HepG2 (cell line): ENCODE measurements at regions not wholly inside any gene's neighbourhood (a gene's known extent, or its start where the extent isn't known, plus 50 kb on each side); places are given as distances from the start of the nearest gene placed in this dataset.

Experiments
- ATAC-seq: fragments of 200-7000 bp; cut with Tn5 transposase; 3 replicates; pipeline ENCODE4 v1.9.1; 2020; ENCODE audit warnings: mild to moderate bottlenecking, moderate library complexity
- BruUV-seq: library from RNA; stranded (reverse); fragments of 400-500 nt; replicated peaks from 2 replicates; lab custom pipeline; 2021; lab: Mats Ljungman, UMichigan
- CTCF ChIA-PET: fragments of 300-600 bp; formaldehyde crosslinking; extraction: SDS; loops from one replicate; lab custom pipeline; 2021; ENCODE audit warnings: low total read pairs, inconsistent platforms, low intra/inter-chr PET ratio; lab: Yijun Ruan, JAX
- POLR2A ChIA-PET: fragments of 350-600 bp; sonication (Branson Sonifier 250); formaldehyde crosslinking; loops from one replicate; lab custom pipeline; 2020; ENCODE audit warnings: antibody characterized with exemption, inconsistent platforms; lab: Yijun Ruan, JAX
- DNase-seq: peaks from one replicate; pipeline ENCODE4 v3.0.0-alpha.2; 2015; ENCODE audit warnings: low spot score
- FAIRE-seq: peaks from 3 replicates; lab custom pipeline; 2011; peaks lifted over from hg19 to GRCh38; lab: Jason Lieb, UNC
- H2AFZ ChIP-seq: one replicate; pipeline ENCODE4 v1.6.1; 2011; ENCODE audit warnings: low read length, inconsistent platforms
- H3K27ac ChIP-seq: fragments of 300-600 bp; 3 replicates; pipeline ENCODE4 v1.8.0; 2011; ENCODE audit warnings: mixed run types, mild to moderate bottlenecking, mixed read lengths, low read length, inconsistent platforms; ENCODE audit not compliant: insufficient read depth; ENCODE audit errors: extremely low read length
- H3K27me3 ChIP-seq, 2 experiments: fragments of 200-600 bp in 1 of 2; 2 replicates in 1 of 2; 3 replicates in 1 of 2; pipeline versions ENCODE4 v1.6.0 to v1.8.0; 2011; ENCODE audit warnings: low read length in 2 of 2, mild to moderate bottlenecking in 2 of 2, moderate library complexity in 2 of 2, inconsistent platforms in 1 of 2; ENCODE audit not compliant: insufficient read depth in 2 of 2, control insufficient read depth in 1 of 2
- H3K36me3 ChIP-seq, 2 experiments: fragments of 200-600 bp in 1 of 2; replicated peaks in 1 of 2; 2 replicates in 1 of 2; 3 replicates in 1 of 2; pipeline versions ENCODE4 v1.5.1 to v1.8.0; 2011; ENCODE audit warnings: low read length in 2 of 2, inconsistent platforms in 1 of 2; ENCODE audit not compliant: insufficient read depth in 2 of 2, control insufficient read depth in 1 of 2
- H3K4me1 ChIP-seq: 2 replicates; pipeline ENCODE4 v1.5.1; 2012; ENCODE audit warnings: low read length, inconsistent platforms; ENCODE audit not compliant: insufficient read depth
- H3K4me2 ChIP-seq: 2 replicates; pipeline ENCODE4 v1.6.0; 2011; ENCODE audit warnings: low read depth, low read length, inconsistent platforms
- H3K4me3 ChIP-seq, 3 experiments: fragments of 200-600 bp in 1 of 3; sonication (generic), shearing (Covaris generic) in 1 of 3; replicated peaks in 1 of 3; 2 replicates each; pipeline ENCODE4 v1.5.1; 2011 to 2016; ENCODE audit warnings: low read length in 3 of 3, inconsistent platforms in 2 of 3, low read depth in 2 of 3, mild to moderate bottlenecking in 2 of 3, control low read depth in 1 of 3, mixed read lengths in 1 of 3; ENCODE audit not compliant: insufficient read depth in 1 of 3
- H3K79me2 ChIP-seq: one replicate; pipeline ENCODE4 v1.6.1; 2011; ENCODE audit warnings: low read length, inconsistent platforms; ENCODE audit not compliant: insufficient read depth
- H3K9ac ChIP-seq: 2 replicates; pipeline ENCODE4 v1.6.0; 2011; ENCODE audit warnings: mild to moderate bottlenecking, low read depth, low read length, inconsistent platforms; ENCODE audit not compliant: insufficient read depth
- H3K9me3 ChIP-seq: 2 replicates; pipeline ENCODE4 v1.5.1; 2012; ENCODE audit warnings: mild to moderate bottlenecking, low read length
- H4K20me1 ChIP-seq: 2 replicates; pipeline ENCODE4 v1.6.0; 2011; ENCODE audit warnings: inconsistent platforms, mild to moderate bottlenecking, low read length, moderate library complexity; ENCODE audit not compliant: insufficient read depth
- ATF1 ChIP-seq: IDR thresholded peaks from 2 replicates; pipeline ENCODE4 v1.6.1; 2016; ENCODE audit warnings: mild to moderate bottlenecking, control low read depth
- MBD4 ChIP-seq: IDR thresholded peaks from 2 replicates; pipeline ENCODE4 v1.6.1; 2012; ENCODE audit warnings: low read length, inconsistent platforms, borderline replicate concordance
- POLR2AphosphoS5 ChIP-seq: IDR thresholded peaks from 2 replicates; pipeline ENCODE4 v1.6.1; 2012; ENCODE audit warnings: low read depth, low read length
- RAD21 ChIP-seq: fragments of 450-650 bp; formaldehyde crosslinking; IDR thresholded peaks from 2 replicates; pipeline ENCODE4 v1.5.0; 2020; ENCODE audit warnings: mild to moderate bottlenecking
- SP1 ChIP-seq, 2 experiments: fragments of 450-650 bp in 1 of 2; sonication (generic) in 1 of 2; formaldehyde crosslinking in 1 of 2; IDR thresholded peaks; 2 replicates each; pipeline versions ENCODE4 v1.4.0 to v1.6.1; 2016 to 2020; ENCODE audit warnings: missing genetic modification reagents in 1 of 2
- YY1 ChIP-seq: IDR thresholded peaks from 2 replicates; pipeline ENCODE4 v1.6.1; 2011; ENCODE audit warnings: low read length, low read depth, moderate library complexity, mild to moderate bottlenecking; ENCODE audit not compliant: insufficient read depth, insufficient replicate concordance
- ZNF282 ChIP-seq: fragments of 450-650 bp; IDR thresholded peaks from 2 replicates; pipeline ENCODE4 v1.6.1; 2018; ENCODE audit not compliant: partially characterized antibody
- ZNF816 ChIP-seq: sonication (generic); formaldehyde crosslinking; IDR thresholded peaks from 2 replicates; pipeline ENCODE4 v1.8.0; 2022; ENCODE audit warnings: missing genetic modification reagents, mild to moderate bottlenecking, borderline replicate concordance
- WGBS: methylation state at CpG from one replicate; pipeline ENCODE4 v1.1.6; 2017; ENCODE audit warnings: low lambda C conversion rate; 5-methylcytosine and 5-hydroxymethylcytosine counted together
- in situ Hi-C: cut with HindIII; loops from 2 replicates; pipeline ENCODE4 v1.10.0; 2017; ENCODE audit warnings: low pct_unique_long_range_greater_than_20kb; ENCODE audit not compliant: extremely low pct_ligation_motif_present
- intact Hi-C: fragments of 100-400 bp; cut with micrococcal nuclease; formaldehyde crosslinking; loops from one replicate; pipeline ENCODE4 v1.10.0; 2022; ENCODE audit not compliant: unreplicated experiment
- TF ChIP-seq, protein P1 (sequence below): sonication (generic); formaldehyde crosslinking; IDR thresholded peaks from 2 replicates; pipeline ENCODE4 v1.4.0; 2020; ENCODE audit warnings: low read depth, mild to moderate bottlenecking, missing genetic modification reagents
- TF ChIP-seq, protein P2 (sequence below): sonication (generic); formaldehyde crosslinking; IDR thresholded peaks from 2 replicates; pipeline ENCODE4 v1.4.0; 2020; ENCODE audit warnings: missing genetic modification reagents
- TF ChIP-seq, protein P3 (sequence below): sonication (generic); formaldehyde crosslinking; IDR thresholded peaks from 2 replicates; pipeline ENCODE4 v1.9.0; 2021; ENCODE audit warnings: missing genetic modification reagents, borderline replicate concordance

DNA sequence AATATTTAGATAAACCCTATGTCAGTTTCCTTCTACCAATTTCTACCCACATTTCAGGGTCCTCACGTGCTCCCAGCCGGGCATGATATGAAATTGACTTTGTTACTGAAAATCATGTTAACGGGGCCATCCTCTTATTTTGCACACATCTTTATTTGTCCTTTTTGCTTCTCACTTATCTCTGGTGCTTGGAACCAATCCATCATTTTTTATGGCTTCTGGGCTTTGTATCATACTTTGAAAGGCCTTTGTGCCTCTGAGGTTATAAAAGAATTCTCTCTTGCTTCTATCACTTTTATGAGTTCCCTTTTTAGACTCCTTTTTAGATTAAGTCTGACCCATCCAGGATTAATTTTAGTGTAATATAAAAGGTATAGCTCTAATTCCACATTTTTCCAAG is 81.7 kb upstream of the PRNP start:
- BruUV-seq: no TSS peak
- CTCF ChIA-PET: interaction anchor here (13.1 kb wide), 1 partner anchor 117 kb away, joined by 210 read pairs; the partner anchor contains the start of gene PRND

More for the DNA sequence above, 81.7 kb upstream of the PRNP start:
- Histone ChIP-seq H3K4me3 (no peak overlapping the region), H3K79me2 (no peaks in the 10 kb centered on the region), H3K4me1 (no peaks in the 10 kb centered on the region), H3K27ac (no peak overlapping the region), H2AFZ (no peak overlapping the region), H3K9me3 (no peaks in the 10 kb centered on the region), H4K20me1 (no peaks in the 10 kb centered on the region), H3K4me2 (no peak overlapping the region), H3K36me3 (no peaks in the 10 kb centered on the region), H3K27me3 (peaks cover 2 to 39% of the 10 kb centered on the region in 2 experiments), H3K9ac (no peak overlapping the region)
- FAIRE-seq (no peak), DNase-seq (no peak), ATAC-seq (no peak)
- intact Hi-C loops: no loop called here
- in situ Hi-C loops: loop anchor here (10.0 kb wide), 1 partner anchor 490 kb away; no protein-coding TSS in a partner anchor
- POLR2A ChIA-PET: no interaction called here
- TF ChIP-seq POLR2AphosphoS5: no peak
- TF ChIP-seq, protein P1, sequence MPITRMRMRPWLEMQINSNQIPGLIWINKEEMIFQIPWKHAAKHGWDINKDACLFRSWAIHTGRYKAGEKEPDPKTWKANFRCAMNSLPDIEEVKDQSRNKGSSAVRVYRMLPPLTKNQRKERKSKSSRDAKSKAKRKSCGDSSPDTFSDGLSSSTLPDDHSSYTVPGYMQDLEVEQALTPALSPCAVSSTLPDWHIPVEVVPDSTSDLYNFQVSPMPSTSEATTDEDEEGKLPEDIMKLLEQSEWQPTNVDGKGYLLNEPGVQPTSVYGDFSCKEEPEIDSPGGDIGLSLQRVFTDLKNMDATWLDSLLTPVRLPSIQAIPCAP (CRISPR knock-in tag): no peak
- TF ChIP-seq, protein P2, sequence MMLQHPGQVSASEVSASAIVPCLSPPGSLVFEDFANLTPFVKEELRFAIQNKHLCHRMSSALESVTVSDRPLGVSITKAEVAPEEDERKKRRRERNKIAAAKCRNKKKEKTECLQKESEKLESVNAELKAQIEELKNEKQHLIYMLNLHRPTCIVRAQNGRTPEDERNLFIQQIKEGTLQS (CRISPR knock-in tag): no peak
- TF ChIP-seq, protein P3, sequence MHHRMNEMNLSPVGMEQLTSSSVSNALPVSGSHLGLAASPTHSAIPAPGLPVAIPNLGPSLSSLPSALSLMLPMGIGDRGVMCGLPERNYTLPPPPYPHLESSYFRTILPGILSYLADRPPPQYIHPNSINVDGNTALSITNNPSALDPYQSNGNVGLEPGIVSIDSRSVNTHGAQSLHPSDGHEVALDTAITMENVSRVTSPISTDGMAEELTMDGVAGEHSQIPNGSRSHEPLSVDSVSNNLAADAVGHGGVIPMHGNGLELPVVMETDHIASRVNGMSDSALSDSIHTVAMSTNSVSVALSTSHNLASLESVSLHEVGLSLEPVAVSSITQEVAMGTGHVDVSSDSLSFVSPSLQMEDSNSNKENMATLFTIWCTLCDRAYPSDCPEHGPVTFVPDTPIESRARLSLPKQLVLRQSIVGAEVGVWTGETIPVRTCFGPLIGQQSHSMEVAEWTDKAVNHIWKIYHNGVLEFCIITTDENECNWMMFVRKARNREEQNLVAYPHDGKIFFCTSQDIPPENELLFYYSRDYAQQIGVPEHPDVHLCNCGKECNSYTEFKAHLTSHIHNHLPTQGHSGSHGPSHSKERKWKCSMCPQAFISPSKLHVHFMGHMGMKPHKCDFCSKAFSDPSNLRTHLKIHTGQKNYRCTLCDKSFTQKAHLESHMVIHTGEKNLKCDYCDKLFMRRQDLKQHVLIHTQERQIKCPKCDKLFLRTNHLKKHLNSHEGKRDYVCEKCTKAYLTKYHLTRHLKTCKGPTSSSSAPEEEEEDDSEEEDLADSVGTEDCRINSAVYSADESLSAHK (CRISPR knock-in tag): no peak
- TF ChIP-seq ZNF816: no peak
- TF ChIP-seq RAD21: no peak
- no peak for TF ChIP-seq SP1 (IDR thresholded peaks at IDR 0.05)
- TF ChIP-seq SP1 (CRISPR knock-in tag; IDR thresholded peaks at IDR 0.05): no peak
- no peak for TF ChIP-seq MBD4
- TF ChIP-seq ZNF282: no peak
- TF ChIP-seq ATF1: no peak
- no peak for TF ChIP-seq YY1
- 3% methylated on average over 3 of the region's 3 CpGs for WGBS
